ENCODE measurements at regions not wholly inside any gene's neighbourhood (a gene's known extent, or its start where the extent isn't known, plus 50 kb on each side); places are given as distances from the start of the nearest gene placed in this dataset.

- TF ChIP-seq CTCF (IDR thresholded peaks at IDR 0.05) (no peak), POLR2A (IDR thresholded peaks at IDR 0.05) (no peak)
These were observed 150.4 kb upstream of the CCN2 start for GRCh38 chr6:132101535-132101934.

Measured in vagina (tissue), 2 donors.